ENCODE measurements at regions not wholly inside any gene's neighbourhood (a gene's known extent, or its start where the extent isn't known, plus 50 kb on each side); places are given as distances from the start of the nearest gene placed in this dataset.

- TF ChIP-seq POLR2AphosphoS5 (IDR thresholded peaks at IDR 0.05; ENCODE audit: low read depth, low read length), result no peak
- TF ChIP-seq REST (IDR thresholded peaks at IDR 0.05; ENCODE audit: insufficient read depth in 1 of 2, low read depth in 2 of 2, low read length in 2 of 2), result no peak
- TF ChIP-seq SIN3A (IDR thresholded peaks at IDR 0.05; ENCODE audit: borderline replicate concordance, insufficient read depth, low read length), result no peak
- TF ChIP-seq TAF1 (IDR thresholded peaks at IDR 0.05; ENCODE audit: borderline replicate concordance, insufficient read depth, low read length), result no peak
- no peak for TF ChIP-seq FOXP2 (optimal IDR thresholded peaks at IDR 0.05; ENCODE audit: borderline replicate concordance, extremely low read depth, extremely low read length, insufficient read depth)
These were observed 923.4 kb downstream of the SOCS6 start for GRCh38 chr18:71212222-71212621.

Data from PFSK-1 (cell line).